ENCODE measurements at regions not wholly inside any gene's neighbourhood (a gene's known extent, or its start where the extent isn't known, plus 50 kb on each side); places are given as distances from the start of the nearest gene placed in this dataset.
A peak's percentile ranks its signal among the peaks of the same experiment; 100 is the strongest.

DNA sequence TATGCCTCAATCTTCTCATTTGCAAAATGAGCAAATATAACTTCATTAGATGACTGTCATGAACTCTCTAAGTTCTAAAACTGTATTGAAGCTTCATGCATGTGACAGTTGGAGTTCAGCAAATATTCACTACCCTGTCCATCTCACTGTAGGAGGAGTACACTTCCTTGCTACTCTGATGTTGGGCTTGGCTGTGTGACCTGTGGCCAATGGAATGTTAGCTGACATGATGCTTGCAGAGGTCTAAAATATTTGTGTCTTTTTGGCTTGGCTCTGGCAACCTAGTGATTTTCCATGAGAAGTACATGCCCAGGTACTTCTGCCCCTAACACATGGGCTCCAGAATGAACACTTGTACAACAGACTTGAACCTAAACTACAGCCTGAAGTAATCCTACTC lies 203.1 kb upstream of the ANKH start:
- no peak for DNase-seq

DNA sequence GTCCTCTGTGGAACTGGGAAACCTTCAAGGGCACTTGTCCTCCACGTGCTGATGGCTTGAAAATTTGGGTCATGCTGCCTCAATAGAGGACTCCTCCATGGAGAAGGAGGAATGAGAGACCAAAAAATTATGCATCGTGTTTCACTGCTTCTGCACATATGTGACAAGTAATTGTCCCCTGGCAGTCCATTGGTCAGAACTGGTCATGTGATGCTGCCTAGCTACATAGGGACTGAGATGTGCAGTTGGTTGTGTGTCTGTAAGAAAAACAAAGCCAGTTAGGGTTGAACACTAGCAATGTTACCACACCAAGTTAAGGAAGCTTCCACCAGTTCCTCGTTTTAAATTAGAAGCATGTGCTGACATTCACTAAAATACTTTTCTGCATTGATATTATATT lies 201.9 kb upstream of the ANKH start:
- DNase-seq, result no peak

DNA sequence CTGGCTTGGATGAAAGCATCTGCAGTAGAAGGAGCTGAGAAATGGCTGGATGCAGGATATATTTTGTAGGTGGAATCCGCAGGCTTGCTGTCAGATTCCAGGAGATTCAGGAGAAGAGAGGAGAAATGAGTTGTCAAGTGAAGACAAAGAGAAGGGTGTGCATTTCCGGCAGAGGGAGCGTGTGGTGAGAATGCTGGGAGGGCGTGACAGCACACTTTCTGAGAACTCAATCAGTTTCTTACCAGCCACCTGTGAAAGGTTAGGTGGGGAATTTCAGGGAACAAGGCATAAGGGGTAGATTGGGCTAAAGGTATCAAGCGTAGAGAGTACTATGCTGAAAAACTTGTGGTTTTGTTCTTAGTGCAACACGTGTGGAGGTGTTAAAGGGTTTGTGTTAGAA lies 199.3 kb upstream of the ANKH start:
- DNase-seq, result no peak

DNA sequence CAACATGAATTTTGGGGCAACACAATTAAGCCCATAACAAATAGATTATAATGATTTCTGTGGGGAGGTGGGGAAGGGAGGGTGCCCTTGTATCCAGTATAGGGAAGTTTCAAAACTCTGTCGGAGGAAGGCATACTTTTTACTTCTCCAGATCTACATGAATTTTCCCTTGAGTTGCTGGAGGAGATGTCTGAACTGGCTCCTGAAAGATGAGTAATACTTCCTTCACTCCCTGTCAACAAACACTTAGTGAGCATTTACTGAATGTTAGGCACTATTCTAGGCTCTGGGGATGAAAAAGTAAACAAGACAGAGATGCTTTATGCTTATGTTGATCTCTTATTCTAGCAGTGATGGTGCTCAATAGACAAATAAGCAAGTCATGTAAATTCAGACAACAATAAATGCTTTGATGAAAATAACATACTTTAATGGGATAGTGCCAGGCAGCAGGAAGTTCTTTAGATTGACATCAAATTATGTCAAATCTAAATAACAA lies 197.9 kb upstream of the ANKH start:
- no peak for DNase-seq

DNA sequence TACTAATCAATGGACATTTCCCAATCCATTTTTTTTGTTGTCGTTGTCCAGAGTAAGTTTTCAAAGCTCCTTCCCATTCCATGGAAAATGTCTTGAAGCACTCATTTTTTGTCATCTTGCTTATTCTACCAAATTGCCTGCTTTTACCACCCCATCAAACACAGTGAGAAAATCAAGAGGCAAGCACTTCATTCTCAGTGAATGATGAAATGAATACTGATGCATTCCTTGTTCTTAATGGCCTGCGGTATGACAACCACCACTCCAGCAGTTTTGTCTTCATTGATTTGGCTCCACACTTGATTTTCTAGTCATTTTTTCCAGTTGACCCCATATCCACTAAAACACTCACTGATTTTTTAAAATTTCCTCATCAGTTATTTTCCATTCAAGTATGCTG lies 193.5 kb upstream of the ANKH start:
- no peak for DNase-seq

DNA sequence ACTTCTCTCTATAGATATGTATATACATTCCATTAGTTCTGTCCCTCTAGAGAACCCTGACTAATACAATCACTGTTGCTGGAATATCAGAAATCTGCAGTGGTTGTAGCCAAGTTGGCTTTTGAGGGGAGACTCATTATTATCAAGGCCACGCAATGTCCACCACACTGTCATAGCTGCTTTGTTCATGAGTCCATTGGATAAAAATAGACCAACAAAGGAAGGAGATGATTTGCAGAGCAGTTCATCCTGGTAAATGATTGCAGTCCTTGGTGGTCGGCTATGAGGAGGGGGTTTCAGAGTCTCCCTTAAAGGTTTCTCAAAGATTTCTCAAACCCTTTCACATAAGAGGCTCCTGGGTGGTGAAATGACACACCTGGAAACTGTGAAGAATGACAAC lies 192.8 kb upstream of the ANKH start:
- no peak for DNase-seq

DNA sequence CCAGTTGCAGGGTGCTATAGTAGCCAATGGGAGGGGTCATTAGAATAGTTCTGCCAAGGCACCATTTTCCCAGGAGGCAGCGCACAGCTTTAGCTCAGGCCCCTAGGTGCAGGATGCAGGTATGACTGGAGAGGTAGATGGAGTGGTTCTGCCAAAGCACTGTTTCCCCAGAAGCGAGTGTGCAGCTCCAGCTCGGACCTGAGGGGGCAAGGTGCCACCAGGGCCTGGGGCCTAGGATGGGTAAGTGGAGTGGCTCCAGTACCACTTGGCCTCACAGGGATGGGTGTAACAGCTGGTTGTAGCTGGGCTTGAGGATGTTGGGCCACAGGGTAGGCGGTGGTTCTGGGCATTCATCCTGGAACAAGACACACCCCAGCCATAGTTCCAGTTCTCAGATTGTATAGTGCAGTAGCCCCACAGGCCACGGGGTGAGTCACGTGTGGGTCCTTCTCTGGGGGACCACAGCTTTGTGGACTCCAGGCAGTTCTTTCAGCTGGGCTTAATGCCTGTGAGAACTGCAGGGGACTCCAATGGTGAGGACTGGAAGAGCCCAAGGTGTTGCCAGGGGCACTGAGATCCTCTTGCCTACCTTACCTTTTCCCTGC lies 185.5 kb upstream of the ANKH start:
- no peak for DNase-seq

DNA sequence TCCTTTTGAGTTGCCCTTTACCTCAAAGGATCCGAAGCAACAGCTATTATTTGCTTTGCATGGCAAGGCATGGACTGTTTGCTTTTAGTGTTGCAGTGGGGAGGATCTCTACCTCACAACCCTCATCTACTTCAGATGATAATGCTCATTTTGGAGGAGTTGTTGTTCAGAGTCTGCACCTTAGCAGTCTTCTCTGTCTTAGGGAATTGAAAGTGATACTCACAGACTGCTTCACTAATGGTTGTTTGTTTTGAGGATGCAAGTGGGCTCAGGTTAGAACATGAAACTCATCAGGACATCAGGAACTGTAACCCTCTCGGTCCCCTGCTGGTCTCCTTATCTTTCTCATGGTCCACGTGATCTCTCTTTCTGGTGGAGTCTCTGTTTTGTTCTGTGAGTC lies 172.9 kb upstream of the ANKH start:
- no peak for DNase-seq

DNA sequence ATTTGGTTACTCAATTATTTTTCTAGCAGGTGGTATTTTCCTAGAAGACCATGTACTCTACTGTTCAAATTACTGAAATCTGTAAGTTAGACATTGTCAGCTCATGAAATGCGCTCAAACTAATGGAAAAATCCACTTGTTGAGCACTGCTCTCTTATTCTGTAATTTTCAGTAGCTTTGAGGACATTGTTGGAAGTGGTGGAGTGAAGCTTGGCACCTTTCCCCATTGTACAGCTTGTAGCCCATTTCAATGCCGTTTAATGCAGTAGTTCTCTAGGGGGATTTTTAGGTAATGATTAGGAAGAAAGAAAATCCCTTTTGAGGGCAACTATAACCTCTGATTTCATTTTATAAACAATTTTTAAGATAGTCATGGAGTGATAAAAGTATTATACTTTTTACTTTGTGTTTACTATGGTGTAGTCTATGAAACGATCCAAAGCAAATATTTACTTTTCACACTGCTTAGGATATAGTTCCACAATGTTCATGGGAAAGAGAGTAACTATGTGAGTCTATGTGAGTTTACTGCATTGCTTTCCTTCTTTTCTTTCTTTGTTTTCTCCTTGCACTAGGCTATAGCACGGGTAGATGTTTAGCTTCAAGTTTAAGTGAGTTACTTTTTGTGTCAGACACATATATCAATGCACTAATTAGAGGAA lies 165.8 kb upstream of the ANKH start:
- no peak for DNase-seq

DNA sequence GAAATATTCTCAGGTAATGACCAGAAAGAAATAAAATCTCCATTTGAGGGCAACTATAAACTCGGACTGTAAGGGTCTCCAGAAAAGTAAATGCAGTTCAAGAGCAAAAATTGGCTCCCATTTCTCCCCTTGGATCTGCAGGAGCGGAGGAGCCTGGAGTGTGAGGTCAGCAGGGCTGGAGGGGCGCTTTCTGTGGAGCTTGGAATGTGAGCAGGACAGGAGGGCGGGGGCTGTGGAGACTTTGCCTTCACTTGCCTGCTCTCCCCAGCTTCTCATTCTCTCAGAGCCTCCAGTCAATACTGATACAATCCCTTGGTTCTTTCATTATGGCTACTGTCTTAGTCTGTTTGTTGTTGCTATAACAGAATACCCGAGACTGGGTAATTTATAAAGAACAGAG lies 162.8 kb upstream of the ANKH start:
- no peak for DNase-seq

DNA sequence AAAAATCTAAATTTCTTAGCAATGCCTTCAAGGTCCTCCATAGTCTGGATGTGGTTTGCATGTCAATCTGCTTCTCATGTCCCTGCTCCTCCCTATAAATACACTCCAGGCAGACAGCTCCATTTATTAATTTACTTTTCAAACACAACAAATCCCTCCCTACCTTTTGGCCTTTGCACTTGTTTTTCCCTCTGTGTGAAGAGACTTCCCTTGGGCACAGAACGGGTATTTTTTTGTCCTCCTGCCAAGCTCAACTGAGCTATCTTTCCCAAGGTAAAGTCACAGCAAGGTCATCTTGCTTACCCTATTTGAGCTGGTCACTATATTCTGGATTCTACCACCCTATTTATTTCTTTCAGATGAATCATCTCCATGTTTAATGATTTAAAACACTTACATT lies 159.6 kb upstream of the ANKH start:
- no peak for DNase-seq

DNA sequence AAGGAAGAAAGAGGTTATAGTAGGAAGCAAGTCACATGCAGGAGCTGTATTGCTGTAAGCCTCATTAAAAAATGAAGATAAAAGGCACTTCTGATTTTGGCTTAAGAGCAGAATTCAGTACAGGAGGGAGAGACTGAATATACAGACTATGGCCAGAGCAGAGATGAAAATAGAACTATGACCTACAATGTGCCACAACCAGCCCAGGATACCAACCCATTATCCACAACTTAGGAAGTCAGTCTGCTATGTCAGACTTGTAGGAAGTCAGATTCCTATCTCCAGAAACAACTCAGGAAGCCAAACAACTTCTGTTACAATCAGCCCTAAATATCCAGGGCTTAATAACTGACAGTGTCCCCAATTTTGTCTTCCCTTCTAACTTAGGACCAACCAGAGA lies 156.2 kb upstream of the ANKH start:
- no peak for DNase-seq

DNA sequence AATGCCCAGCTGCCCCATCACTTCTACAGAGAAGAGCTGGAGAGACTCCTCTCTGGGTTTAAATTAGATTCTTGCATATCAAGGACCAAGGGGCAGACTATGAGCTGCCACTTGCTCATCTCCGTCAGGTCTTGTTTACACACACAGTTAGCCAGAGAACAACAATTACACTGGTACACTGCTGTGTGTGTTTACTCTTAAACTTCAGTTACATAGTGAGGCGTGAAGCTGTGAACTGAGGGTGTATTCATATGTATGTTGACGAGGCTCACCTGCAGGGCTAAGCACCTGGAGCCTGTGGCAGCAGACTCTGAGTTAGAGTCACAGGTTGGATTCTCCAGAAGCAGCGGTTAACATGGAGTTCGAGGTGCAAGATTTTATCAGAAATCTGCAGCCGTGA lies 155.4 kb upstream of the ANKH start:
- DNase-seq, result no peak

DNA sequence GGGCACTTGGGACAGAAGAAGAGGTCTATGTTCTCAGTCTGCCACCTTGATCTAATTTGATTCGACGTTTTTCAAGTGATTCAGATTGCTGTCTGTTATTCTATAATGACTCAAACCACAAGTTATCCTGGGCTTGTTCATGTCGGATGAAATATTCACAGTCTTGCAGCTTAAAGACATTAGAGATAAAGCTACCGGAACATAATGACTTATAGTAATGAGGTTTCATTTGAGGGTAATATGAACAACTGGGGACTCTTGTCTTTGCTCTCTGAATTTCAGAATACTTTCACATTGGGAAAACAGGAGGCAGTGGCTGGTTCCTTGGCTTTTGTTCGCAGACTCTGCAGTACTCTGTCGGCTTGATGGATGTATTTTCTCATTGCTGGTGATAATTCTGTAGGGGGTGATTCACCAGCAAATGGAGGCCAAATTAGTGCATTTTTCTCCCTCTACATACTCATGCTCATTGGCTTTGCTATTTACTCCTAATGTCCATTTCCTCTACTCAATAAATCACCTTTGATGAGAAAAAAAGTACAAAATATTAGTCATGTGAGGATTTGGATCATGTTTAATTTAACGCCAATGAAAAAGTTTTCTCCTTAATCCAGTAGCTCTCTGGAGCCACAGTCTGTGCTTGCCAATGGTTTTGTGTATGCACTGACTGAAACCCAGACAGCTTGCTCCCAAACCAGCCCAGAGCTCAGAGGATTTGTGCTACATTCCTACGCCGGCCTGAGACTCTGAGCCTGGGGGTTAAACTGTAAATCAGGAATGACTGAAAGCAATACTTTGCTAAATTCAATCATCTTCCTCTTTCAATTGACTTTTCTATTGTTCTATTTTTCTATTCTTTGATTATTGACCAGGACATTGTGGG lies 154.7 kb upstream of the ANKH start:
- no peak for DNase-seq

DNA sequence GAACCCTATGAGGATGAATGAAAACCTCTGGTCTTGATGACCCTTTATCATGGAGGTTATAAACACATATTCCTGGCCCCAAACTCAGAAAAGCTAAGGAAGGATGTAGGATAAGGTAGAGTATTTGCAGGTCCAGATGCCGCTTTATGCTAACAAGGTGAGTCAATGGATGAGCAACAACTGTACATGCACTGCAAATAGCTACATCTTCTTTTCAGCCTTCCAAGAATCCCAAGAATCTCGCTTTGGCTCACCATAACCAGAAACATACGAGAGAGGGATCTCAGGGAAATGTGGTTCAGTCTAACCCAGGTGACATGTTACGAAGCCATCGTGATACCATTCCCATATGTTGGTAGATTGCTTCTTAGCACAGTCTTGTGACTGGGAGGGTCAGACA lies 152.3 kb upstream of the ANKH start:
- DNase-seq, result no peak

DNA sequence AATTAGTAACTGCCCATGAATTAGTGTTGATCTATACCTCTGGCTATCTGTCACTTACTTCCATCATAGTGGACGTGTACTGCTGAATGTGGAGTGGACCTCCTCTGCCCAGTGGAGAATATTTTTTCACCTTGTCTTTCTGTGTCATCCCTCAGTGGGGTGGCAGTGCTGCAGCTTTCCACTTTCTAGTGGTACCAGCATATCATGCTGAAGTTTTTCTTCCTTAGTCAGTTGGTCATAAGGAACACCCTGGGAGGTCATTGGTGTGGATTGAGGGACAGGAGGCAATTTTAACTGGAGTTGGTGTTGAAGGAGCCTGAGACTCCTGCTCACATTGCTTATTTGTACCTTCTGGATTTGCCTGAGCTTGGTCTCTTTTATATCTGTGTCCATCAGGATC lies 151.7 kb upstream of the ANKH start:
- DNase-seq, result no peak

DNA sequence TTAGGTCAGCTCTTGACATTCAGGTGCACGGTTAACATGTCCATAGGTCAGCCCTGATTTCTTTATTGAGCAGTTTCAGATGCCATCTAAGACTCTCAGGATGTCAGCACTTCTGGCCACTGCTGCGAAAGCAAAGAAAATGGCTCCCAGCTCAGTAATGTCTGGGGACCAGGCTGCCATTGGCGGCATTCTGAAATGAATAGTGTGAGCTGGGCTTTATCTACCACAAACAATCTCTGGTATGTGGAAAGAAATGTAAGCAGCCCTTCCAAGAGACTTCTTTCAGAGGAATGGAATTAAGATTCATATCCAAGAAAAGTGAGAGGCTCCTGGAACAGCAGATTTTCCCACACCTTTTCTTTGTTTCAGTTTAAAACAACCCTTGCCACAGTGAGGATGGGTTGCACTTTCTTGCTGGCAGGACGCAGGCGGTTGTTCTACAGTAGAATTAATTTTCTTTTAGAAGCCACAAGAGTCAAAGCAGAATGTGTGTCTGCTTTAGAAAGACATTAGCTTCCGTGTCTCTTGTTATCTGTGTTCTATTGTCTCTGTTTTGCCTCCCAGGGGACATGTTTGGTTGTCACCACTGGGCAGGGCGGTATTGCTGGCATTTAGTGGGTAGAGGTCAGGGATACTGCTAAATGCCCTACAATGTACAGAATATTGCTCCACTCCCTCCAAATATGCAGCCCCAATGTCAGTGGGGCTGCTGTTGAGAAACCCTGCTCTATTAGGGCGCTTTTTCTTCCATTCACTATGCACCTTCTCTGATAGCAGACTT lies 149.9 kb upstream of the ANKH start:
- no peak for DNase-seq

DNA sequence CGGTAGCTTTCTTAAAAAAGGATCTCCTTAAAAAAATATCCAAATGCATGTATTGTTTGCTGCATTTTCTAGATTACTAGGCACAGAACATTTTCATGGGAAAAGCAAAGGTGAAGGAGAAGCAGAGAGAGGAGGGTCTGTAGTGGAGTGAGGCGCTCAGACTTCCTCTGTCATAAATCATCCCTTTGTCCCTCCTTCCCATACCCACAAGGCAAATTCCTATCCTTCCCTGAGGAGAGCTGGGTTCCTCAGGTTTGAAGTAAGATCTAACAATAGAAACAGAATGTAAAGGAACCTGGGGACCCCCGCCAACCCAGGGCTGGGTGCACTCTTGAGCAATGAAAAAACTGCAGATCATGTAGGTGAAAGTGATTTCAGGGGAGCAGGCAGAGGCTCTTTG lies 149.2 kb upstream of the ANKH start:
- no peak for DNase-seq

DNA sequence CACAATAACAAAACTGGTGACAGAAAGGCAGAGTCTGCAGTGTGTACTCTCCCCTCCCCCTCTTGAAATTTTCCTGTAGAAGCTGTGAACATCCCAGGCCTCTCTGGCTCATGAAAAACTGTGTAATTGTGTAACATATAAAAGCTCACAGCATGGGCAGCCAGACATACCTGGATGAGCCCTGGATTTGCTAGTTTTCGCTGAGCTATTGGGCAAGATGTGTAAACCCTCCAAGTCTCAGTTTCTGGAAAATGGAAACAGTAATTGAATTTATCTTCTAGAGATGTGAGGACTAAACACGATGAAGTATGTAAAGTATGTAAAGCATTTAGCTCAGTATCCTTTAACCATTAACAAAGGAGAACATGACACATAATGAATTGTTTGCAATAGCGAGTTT lies 143.2 kb upstream of the ANKH start:
- no peak for DNase-seq

DNA sequence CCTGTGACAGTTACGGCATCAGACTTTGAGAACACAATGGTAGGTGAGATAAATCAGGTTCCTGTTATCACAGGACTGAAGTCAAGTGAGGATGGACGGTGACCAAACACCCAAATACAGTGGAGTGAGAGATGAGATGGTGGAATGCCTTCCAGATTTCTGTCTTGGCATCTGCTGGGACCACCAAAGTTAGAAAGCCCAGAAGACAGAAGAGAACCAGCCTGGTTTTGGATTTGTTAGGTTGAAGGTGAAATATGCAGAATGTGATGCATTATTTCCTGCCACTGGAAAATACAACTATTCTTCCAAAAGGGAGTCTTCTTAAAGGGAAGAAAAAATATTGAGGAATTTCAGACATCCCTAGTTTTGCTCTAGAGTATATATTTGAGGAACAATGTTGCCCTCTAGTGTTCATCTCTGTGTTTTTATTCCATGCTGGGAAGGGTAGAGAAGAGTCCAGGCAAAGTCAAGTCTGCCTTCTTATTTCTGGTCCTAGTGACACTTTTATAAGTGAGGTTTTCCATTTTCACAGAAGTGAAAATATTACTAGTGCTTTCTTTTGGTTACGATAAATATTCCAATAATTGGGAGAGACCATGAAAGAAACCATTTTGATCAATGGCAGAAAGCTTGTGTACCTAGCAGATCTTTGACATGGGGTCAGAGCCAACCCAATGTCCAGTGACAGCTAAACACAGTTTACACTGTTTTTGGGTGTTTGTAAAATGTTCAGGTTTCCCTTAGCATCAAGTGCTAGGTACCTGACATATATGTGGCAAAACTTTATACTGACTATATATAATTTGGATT lies 142.3 kb upstream of the ANKH start:
- DNase-seq, result peak; percentile 82

DNA sequence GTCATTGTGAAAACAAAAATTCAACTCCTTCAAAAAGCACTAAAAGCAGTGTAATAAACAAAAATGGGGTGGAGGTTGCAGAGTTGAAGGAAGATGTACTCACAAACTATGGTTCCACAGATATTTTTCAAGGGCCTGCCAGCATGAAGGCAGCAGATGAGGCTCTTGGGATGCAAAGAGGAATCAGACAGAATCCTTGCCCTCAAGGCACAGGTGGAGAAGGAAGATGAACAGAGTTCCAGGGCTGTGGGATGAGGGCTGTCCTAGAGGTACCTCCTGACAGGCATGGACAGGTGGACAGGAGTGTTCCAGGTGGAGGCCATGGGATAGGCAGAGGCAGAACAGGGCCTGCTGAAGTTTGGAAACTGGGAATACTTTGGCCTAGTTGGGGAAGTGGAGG lies 140.5 kb upstream of the ANKH start:
- no peak for DNase-seq

DNA sequence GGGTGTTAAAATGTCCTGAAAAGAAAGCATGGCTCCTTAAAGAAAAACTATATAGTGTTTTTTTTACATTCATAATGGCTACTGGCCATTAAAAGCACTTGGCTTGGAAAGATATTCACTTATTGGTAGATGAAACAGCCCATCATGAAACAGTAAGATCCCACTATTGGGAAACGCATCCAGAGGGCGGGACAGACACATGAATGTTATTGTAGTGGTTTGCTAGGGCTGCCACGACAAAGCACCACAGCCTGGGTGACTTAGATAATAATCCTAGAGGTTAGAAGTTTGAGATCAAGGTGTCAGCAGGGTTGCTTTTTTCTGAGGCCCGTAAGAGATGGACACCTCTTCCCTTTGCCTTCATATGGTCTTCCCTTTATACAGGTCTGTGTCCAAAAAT lies 139.4 kb upstream of the ANKH start:
- DNase-seq, result no peak

Data from NCI-H2081 treated with DMSO at 0.1 percent for 48 hours (cell line).